Upper lobe of left lung (tissue), 4 donors: ENCODE measurements at regions not wholly inside any gene's neighbourhood (a gene's known extent, or its start where the extent isn't known, plus 50 kb on each side); places are given as distances from the start of the nearest gene placed in this dataset.

ENCODE experiments used
- EP300 ChIP-seq, 4 donors: sonication (generic); formaldehyde crosslinking; IDR thresholded peaks; one replicate each; pipeline ENCODE4 v1.5.1; 2017; ENCODE audit warnings: antibody characterized with exemption in 4 of 4, control low read depth in 2 of 4
- POLR2A ChIP-seq, 4 donors: fragments of 450-650 bp; IDR thresholded peaks; one replicate each; pipeline ENCODE4 v1.5.1; 2016 to 2017; ENCODE audit warnings: antibody characterized with exemption in 4 of 4, mild to moderate bottlenecking in 2 of 4
- POLR2AphosphoS5 ChIP-seq, 2 donors: sonication (generic); formaldehyde crosslinking; IDR thresholded peaks; one replicate each; pipeline ENCODE4 v1.5.1; 2017; ENCODE audit warnings: antibody characterized with exemption in 2 of 2
- TF ChIP-seq, protein P1 (sequence below), 6 experiments: fragments of 450-650 bp in 4 of 6; fragments of 200-600 bp in 2 of 6; sonication (generic) in 2 of 6; IDR thresholded peaks; one replicate each; pipeline ENCODE4 v1.5.1; 2016 to 2019; ENCODE audit warnings: antibody characterized with exemption in 6 of 6

- TF ChIP-seq POLR2AphosphoS5 (IDR thresholded peaks at IDR 0.05) = no peak
- TF ChIP-seq, protein P1, sequence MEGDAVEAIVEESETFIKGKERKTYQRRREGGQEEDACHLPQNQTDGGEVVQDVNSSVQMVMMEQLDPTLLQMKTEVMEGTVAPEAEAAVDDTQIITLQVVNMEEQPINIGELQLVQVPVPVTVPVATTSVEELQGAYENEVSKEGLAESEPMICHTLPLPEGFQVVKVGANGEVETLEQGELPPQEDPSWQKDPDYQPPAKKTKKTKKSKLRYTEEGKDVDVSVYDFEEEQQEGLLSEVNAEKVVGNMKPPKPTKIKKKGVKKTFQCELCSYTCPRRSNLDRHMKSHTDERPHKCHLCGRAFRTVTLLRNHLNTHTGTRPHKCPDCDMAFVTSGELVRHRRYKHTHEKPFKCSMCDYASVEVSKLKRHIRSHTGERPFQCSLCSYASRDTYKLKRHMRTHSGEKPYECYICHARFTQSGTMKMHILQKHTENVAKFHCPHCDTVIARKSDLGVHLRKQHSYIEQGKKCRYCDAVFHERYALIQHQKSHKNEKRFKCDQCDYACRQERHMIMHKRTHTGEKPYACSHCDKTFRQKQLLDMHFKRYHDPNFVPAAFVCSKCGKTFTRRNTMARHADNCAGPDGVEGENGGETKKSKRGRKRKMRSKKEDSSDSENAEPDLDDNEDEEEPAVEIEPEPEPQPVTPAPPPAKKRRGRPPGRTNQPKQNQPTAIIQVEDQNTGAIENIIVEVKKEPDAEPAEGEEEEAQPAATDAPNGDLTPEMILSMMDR (IDR thresholded peaks at IDR 0.05) = no peak
- no peak for TF ChIP-seq POLR2A (IDR thresholded peaks at IDR 0.05)
- no peak for TF ChIP-seq EP300 (IDR thresholded peaks at IDR 0.05)
Measured at GRCh38 chr6:132142308-132142707, 191.1 kb upstream of the CCN2 start.
